ENCODE measurements at regions not wholly inside any gene's neighbourhood (a gene's known extent, or its start where the extent isn't known, plus 50 kb on each side); places are given as distances from the start of the nearest gene placed in this dataset.
"Not testable (repeated sequence)": the region's sequence is repeated elsewhere in the genome, so short reads cannot be mapped to it uniquely, and the experiment has no call there.

GRCh38 chr10:47673128-47673527 is 90.3 kb downstream of the SYT15B start:
- H3K4me1 ChIP-seq; H3K27me3 ChIP-seq; intact Hi-C loops (cut with DNase I; ENCODE audit: low total_unique reads); H3K9me3 ChIP-seq; H3K27ac ChIP-seq; H3K4me3 ChIP-seq; H3K36me3 ChIP-seq: not testable (repeated sequence)
- DNase-seq (ENCODE audit: low spot score in 2 of 2): peak in 1 of 2 donors; percentile 25

- intact Hi-C loops (cut with DNase I; ENCODE audit: low total_unique reads); H3K36me3 ChIP-seq; H3K9me3 ChIP-seq; H3K4me3 ChIP-seq; DNase-seq (ENCODE audit: low spot score in 2 of 2); H3K27ac ChIP-seq; H3K4me1 ChIP-seq; H3K27me3 ChIP-seq: not testable (repeated sequence)
These were observed 92.5 kb downstream of the SYT15B start for GRCh38 chr10:47670857-47671256.

GRCh38 chr10:47661955-47662577 is 101.3 kb downstream of the SYT15B start:
- H3K27me3 ChIP-seq; H3K9me3 ChIP-seq; H3K36me3 ChIP-seq; DNase-seq (ENCODE audit: low spot score in 2 of 2); intact Hi-C loops (cut with DNase I; ENCODE audit: low total_unique reads); H3K4me1 ChIP-seq; H3K4me3 ChIP-seq; H3K27ac ChIP-seq: not testable (repeated sequence)

- H3K4me1 ChIP-seq; intact Hi-C loops (cut with DNase I; ENCODE audit: low total_unique reads); H3K36me3 ChIP-seq; H3K9me3 ChIP-seq; DNase-seq (ENCODE audit: low spot score in 2 of 2); H3K27ac ChIP-seq; H3K27me3 ChIP-seq; H3K4me3 ChIP-seq: not testable (repeated sequence)
These were observed 106.7 kb downstream of the SYT15B start for GRCh38 chr10:47656732-47657131.

DNA sequence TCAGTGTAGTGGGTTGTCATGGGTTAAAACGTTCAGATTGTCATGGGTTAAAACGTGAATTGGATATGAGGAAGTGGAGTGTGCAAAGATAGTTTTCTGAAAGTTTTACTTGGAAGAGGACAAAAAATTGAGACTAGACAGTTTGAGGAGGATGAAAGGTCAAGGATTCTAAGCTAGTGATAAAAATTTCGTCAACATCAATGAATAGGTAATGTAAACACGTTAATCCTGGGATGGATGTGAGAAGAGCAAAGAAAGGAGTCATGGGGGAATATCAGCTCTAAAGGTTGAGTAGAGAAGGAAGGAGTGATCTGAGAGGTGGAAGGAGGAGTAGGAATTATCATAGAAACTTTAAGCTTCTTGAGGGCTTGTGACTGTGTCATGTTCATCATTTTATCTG is 109.2 kb downstream of the SYT15B start:
- H3K27me3 ChIP-seq; H3K27ac ChIP-seq; H3K4me1 ChIP-seq; H3K36me3 ChIP-seq; intact Hi-C loops (cut with DNase I; ENCODE audit: low total_unique reads); H3K4me3 ChIP-seq; DNase-seq (ENCODE audit: low spot score in 2 of 2); H3K9me3 ChIP-seq: not testable (repeated sequence)

GRCh38 chr10:47648594-47648993 is 114.8 kb downstream of the SYT15B start:
- H3K4me1 ChIP-seq; H3K9me3 ChIP-seq; intact Hi-C loops (cut with DNase I; ENCODE audit: low total_unique reads); H3K27ac ChIP-seq; H3K36me3 ChIP-seq; DNase-seq (ENCODE audit: low spot score in 2 of 2); H3K4me3 ChIP-seq; H3K27me3 ChIP-seq: not testable (repeated sequence)

DNA sequence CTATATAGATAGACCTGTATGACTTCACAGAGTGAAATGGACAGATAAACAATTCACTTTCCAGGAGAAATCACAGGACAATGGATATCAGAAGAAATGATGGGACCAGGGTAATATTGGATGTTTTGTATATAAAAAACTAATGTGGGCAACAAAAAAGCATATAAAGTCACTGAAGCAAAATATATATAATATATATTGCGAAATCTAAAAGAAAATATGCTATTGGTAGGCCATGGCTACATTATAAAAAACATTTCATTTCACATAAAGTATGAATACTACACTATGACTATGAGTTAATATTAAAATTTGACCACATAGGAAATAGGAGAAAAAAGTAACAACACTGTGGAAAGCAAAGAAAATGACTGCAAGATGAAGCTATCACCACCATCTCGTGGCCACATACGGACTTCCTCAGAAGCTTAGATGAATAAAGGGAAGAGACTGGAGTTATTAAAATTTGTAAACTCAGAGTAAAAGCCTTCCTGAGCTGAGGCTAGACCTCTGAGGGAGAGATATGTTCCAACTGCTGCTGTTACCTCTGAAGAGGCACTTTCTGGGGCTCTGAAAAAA is 115.8 kb downstream of the SYT15B start:
- H3K27me3 ChIP-seq; H3K4me1 ChIP-seq; DNase-seq (ENCODE audit: low spot score in 2 of 2); H3K4me3 ChIP-seq; intact Hi-C loops (cut with DNase I; ENCODE audit: low total_unique reads); H3K9me3 ChIP-seq; H3K36me3 ChIP-seq; H3K27ac ChIP-seq: not testable (repeated sequence)

GRCh38 chr10:47646686-47647273 is 116.6 kb downstream of the SYT15B start:
- H3K27ac ChIP-seq; H3K4me1 ChIP-seq; H3K36me3 ChIP-seq; DNase-seq (ENCODE audit: low spot score in 2 of 2); H3K27me3 ChIP-seq; intact Hi-C loops (cut with DNase I; ENCODE audit: low total_unique reads); H3K9me3 ChIP-seq; H3K4me3 ChIP-seq: not testable (repeated sequence)

DNA sequence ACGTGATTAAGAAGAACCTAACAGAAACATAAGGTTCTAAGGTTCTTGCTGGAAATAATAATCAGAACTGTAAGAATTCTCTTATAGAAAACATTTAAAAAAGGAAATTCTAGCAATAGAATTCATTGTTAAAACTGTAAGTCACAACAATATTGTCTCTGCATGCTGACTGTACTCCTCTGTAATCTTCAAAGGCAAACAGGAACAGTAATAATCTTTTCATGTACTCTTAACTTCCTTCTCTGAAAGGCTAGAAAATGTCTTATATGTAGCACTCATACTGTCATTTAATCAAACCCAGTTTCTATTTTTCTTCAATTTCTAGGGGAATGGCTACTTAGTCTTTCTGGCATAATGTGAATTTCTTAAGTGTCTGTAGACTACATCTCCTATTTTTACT is 103.5 kb upstream of the AGAP9 start:
- H3K27me3 ChIP-seq; H3K4me3 ChIP-seq; intact Hi-C loops (cut with DNase I; ENCODE audit: low total_unique reads); DNase-seq (ENCODE audit: low spot score in 2 of 2); H3K36me3 ChIP-seq; H3K4me1 ChIP-seq; H3K9me3 ChIP-seq; H3K27ac ChIP-seq: not testable (repeated sequence)

GRCh38 chr10:47622719-47623118 is 99.3 kb upstream of the AGAP9 start:
- H3K27me3 ChIP-seq; H3K4me3 ChIP-seq; intact Hi-C loops (cut with DNase I; ENCODE audit: low total_unique reads); H3K9me3 ChIP-seq; H3K36me3 ChIP-seq; H3K4me1 ChIP-seq; H3K27ac ChIP-seq; DNase-seq (ENCODE audit: low spot score in 2 of 2): not testable (repeated sequence)

GRCh38 chr10:47619300-47620012 is 96.0 kb upstream of the AGAP9 start:
- H3K36me3 ChIP-seq; H3K27me3 ChIP-seq; H3K4me1 ChIP-seq; H3K9me3 ChIP-seq; H3K4me3 ChIP-seq; H3K27ac ChIP-seq; intact Hi-C loops (cut with DNase I; ENCODE audit: low total_unique reads); DNase-seq (ENCODE audit: low spot score in 2 of 2): not testable (repeated sequence)

- H3K9me3 ChIP-seq; DNase-seq (ENCODE audit: low spot score in 2 of 2); H3K27ac ChIP-seq; H3K4me3 ChIP-seq; H3K4me1 ChIP-seq; intact Hi-C loops (cut with DNase I; ENCODE audit: low total_unique reads); H3K36me3 ChIP-seq; H3K27me3 ChIP-seq: not testable (repeated sequence)
These were observed 85.9 kb upstream of the AGAP9 start for GRCh38 chr10:47609311-47609710.

- H3K27ac ChIP-seq; DNase-seq (ENCODE audit: low spot score in 2 of 2); H3K4me1 ChIP-seq; H3K36me3 ChIP-seq; H3K9me3 ChIP-seq; H3K4me3 ChIP-seq; intact Hi-C loops (cut with DNase I; ENCODE audit: low total_unique reads); H3K27me3 ChIP-seq: not testable (repeated sequence)
These were observed 82.6 kb upstream of the AGAP9 start for GRCh38 chr10:47605791-47606773.

Measured in breast epithelium (tissue), 4 donors.